SU-DHL-6 (cell line): ENCODE measurements at regions not wholly inside any gene's neighbourhood (a gene's known extent, or its start where the extent isn't known, plus 50 kb on each side); places are given as distances from the start of the nearest gene placed in this dataset.

ENCODE experiments used
- EZH2phosphoT487 ChIP-seq: fragments of 200-600 bp; sonication (generic), shearing (Covaris generic); conservative IDR thresholded peaks from 2 replicates; pipeline ENCODE4 v1.6.1; 2018; ENCODE audit warnings: mild to moderate bottlenecking, antibody characterized with exemption, low read length, moderate library complexity, mixed read lengths
- TF ChIP-seq, protein P1 (sequence below): fragments of 200-600 bp; sonication (generic); IDR thresholded peaks from one replicate; pipeline ENCODE4 v1.5.1; 2017; ENCODE audit warnings: antibody characterized with exemption, mild to moderate bottlenecking, low read length, moderate library complexity; ENCODE audit not compliant: insufficient read depth, poor library complexity, severe bottlenecking

DNA sequence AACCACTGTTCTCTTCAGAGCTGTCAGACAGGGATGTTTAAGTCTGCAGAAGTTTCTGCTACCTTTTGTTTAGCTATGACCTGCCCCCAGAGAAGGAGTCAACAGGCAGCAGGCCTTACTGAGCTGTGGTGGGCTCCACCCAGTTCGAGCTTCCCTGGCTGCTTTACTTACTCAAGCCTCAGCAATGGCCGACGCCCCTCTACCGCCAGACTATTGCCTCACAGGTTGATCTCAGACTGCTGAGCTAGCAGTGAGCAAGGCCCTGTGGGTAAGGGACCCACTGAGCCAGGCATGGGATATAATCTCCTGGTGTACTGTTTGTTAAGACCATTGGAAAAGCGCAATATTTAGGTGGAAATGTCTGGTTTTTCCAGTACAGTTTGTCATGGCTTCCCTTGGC is 229.6 kb downstream of the TMEM167A start:
- TF ChIP-seq, protein P1, sequence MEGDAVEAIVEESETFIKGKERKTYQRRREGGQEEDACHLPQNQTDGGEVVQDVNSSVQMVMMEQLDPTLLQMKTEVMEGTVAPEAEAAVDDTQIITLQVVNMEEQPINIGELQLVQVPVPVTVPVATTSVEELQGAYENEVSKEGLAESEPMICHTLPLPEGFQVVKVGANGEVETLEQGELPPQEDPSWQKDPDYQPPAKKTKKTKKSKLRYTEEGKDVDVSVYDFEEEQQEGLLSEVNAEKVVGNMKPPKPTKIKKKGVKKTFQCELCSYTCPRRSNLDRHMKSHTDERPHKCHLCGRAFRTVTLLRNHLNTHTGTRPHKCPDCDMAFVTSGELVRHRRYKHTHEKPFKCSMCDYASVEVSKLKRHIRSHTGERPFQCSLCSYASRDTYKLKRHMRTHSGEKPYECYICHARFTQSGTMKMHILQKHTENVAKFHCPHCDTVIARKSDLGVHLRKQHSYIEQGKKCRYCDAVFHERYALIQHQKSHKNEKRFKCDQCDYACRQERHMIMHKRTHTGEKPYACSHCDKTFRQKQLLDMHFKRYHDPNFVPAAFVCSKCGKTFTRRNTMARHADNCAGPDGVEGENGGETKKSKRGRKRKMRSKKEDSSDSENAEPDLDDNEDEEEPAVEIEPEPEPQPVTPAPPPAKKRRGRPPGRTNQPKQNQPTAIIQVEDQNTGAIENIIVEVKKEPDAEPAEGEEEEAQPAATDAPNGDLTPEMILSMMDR, result no peak
- TF ChIP-seq EZH2phosphoT487, result no peak
